Suprapubic skin (tissue), 4 donors: ENCODE measurements at regions not wholly inside any gene's neighbourhood (a gene's known extent, or its start where the extent isn't known, plus 50 kb on each side); places are given as distances from the start of the nearest gene placed in this dataset.

Experiments used
- DNase-seq, 2 donors: peaks; one replicate each; pipeline ENCODE4 v3.0.0-alpha.2; 2019; ENCODE audit warnings: low spot score in 2 of 2
- H3K27ac ChIP-seq: fragments of 200-600 bp; sonication (generic); one replicate; pipeline ENCODE4 v1.5.1; 2019
- H3K27me3 ChIP-seq: fragments of 200-600 bp; sonication (generic); one replicate; pipeline ENCODE4 v1.5.1; 2019
- H3K36me3 ChIP-seq: fragments of 200-600 bp; sonication (generic); one replicate; pipeline ENCODE4 v1.5.1; 2019
- H3K4me1 ChIP-seq: fragments of 200-600 bp; sonication (generic); one replicate; pipeline ENCODE4 v1.5.1; 2019
- H3K4me3 ChIP-seq: fragments of 200-600 bp; sonication (generic); one replicate; pipeline ENCODE4 v1.5.1; 2019; ENCODE audit warnings: mild to moderate bottlenecking
- H3K9me3 ChIP-seq: fragments of 200-600 bp; sonication (generic); one replicate; pipeline ENCODE4 v1.5.1; 2019
- EP300 ChIP-seq: sonication (generic); formaldehyde crosslinking; IDR thresholded peaks from one replicate; pipeline ENCODE4 v1.6.1; 2017; ENCODE audit warnings: antibody characterized with exemption
- POLR2A ChIP-seq, 2 donors: fragments of 450-650 bp; IDR thresholded peaks; one replicate each; pipeline ENCODE4 v1.6.1; 2017; ENCODE audit warnings: antibody characterized with exemption in 2 of 2, mild to moderate bottlenecking in 2 of 2, moderate library complexity in 2 of 2
- POLR2AphosphoS5 ChIP-seq, 3 donors: sonication (generic); formaldehyde crosslinking; IDR thresholded peaks; one replicate each; pipeline ENCODE4 v1.6.1; 2017; ENCODE audit warnings: antibody characterized with exemption in 3 of 3
- WGBS: methylation state at CpG from one replicate; pipeline ENCODE4 v1.1.5; 2018; 5-methylcytosine and 5-hydroxymethylcytosine counted together
- TF ChIP-seq, protein P1 (sequence below), 2 donors: fragments of 200-600 bp in 1 of 2; fragments of 450-650 bp in 1 of 2; sonication (generic) in 1 of 2; IDR thresholded peaks; one replicate each; pipeline ENCODE4 v1.5.1; 2016 to 2019; ENCODE audit warnings: antibody characterized with exemption in 2 of 2, mild to moderate bottlenecking in 1 of 2, moderate library complexity in 1 of 2

DNA sequence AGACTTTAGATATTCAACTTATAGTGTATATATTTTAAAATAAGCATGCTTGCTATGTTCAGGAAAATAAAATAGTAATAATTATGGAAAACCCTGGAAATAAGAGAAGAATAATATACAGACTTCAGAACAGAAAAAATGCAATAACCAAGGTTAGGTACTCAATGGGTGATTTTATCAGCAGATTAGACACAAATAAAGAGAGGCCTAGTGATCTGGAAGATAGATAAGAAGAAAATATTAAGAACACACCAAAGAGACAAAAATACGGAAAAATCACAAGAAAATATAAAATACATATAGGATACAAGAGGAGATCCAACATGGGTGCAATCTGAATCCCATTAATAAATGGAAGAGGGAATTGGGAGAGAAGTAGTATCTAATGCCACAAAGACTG lies 1348.5 kb upstream of the WWC1 start:
- Histone ChIP-seq H3K9me3 (peaks cover 4% of the 10 kb centered on the region), H3K27ac (no peak overlapping the region), H3K4me1 (no peaks in the 10 kb centered on the region), H3K36me3 (no peaks in the 10 kb centered on the region), H3K27me3 (no peaks in the 10 kb centered on the region), H3K4me3 (no peak overlapping the region)
- 81% methylated on average over 1 of the region's 1 CpG for WGBS
- TF ChIP-seq, protein P1, sequence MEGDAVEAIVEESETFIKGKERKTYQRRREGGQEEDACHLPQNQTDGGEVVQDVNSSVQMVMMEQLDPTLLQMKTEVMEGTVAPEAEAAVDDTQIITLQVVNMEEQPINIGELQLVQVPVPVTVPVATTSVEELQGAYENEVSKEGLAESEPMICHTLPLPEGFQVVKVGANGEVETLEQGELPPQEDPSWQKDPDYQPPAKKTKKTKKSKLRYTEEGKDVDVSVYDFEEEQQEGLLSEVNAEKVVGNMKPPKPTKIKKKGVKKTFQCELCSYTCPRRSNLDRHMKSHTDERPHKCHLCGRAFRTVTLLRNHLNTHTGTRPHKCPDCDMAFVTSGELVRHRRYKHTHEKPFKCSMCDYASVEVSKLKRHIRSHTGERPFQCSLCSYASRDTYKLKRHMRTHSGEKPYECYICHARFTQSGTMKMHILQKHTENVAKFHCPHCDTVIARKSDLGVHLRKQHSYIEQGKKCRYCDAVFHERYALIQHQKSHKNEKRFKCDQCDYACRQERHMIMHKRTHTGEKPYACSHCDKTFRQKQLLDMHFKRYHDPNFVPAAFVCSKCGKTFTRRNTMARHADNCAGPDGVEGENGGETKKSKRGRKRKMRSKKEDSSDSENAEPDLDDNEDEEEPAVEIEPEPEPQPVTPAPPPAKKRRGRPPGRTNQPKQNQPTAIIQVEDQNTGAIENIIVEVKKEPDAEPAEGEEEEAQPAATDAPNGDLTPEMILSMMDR (IDR thresholded peaks at IDR 0.05): no peak
- TF ChIP-seq POLR2A (IDR thresholded peaks at IDR 0.05): no peak
- TF ChIP-seq EP300: no peak
- no peak for TF ChIP-seq POLR2AphosphoS5 (IDR thresholded peaks at IDR 0.05)
- no peak for DNase-seq

GRCh38 chr5:166947045-166947444 lies 1344.4 kb upstream of the WWC1 start:
- no peaks in the 10 kb centered on the region for H3K4me1 ChIP-seq
- peaks cover 4% of the 10 kb centered on the region for H3K9me3 ChIP-seq
- H3K27me3 ChIP-seq: no peaks in the 10 kb centered on the region
- H3K36me3 ChIP-seq: no peaks in the 10 kb centered on the region
- WGBS: 91% methylated on average over 14 of the region's 14 CpGs
- H3K4me3 ChIP-seq: no peak overlapping the region
- no peak for DNase-seq
- no peak overlapping the region for H3K27ac ChIP-seq
- TF ChIP-seq POLR2AphosphoS5 (IDR thresholded peaks at IDR 0.05): no peak
- TF ChIP-seq POLR2A (IDR thresholded peaks at IDR 0.05): no peak
- TF ChIP-seq, protein P1 (IDR thresholded peaks at IDR 0.05): no peak
- TF ChIP-seq EP300: no peak

- 89% methylated on average over 3 of the region's 3 CpGs for whole genome bisulfite sequencing
- DNase-seq: no peak
- TF ChIP-seq POLR2AphosphoS5 (IDR thresholded peaks at IDR 0.05) (no peak), POLR2A (IDR thresholded peaks at IDR 0.05) (no peak), EP300 (no peak)
- TF ChIP-seq, protein P1 (IDR thresholded peaks at IDR 0.05): no peak
- Histone ChIP-seq H3K9me3 (no peaks in the 10 kb centered on the region), H3K4me3 (no peak overlapping the region), H3K27me3 (no peaks in the 10 kb centered on the region), H3K4me1 (no peaks in the 10 kb centered on the region), H3K36me3 (no peaks in the 10 kb centered on the region), H3K27ac (no peak overlapping the region)
Observed at GRCh38 chr5:166948679-166949078, 1342.8 kb upstream of the WWC1 start.

DNA sequence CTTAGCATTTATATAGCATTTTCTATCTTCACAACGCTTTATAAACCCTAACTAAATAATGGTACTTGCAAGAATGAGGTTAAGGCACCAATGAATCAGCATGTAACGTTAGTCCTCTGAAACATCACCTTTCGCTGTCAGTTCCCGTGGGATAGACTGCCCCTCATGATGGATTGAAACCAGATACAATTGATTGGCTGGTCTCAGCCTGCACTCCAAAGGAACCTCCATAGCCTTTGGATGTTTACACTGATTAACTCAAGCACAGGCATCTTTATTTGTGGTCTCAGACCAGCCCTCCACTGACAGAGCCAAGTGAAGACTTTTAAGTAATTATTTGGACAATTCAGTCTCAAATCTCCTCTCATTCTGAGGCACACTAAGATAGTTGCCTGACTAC lies 1339.4 kb upstream of the WWC1 start:
- H3K4me3 ChIP-seq: no peak overlapping the region
- no peak overlapping the region for H3K27ac ChIP-seq
- no peaks in the 10 kb centered on the region for H3K27me3 ChIP-seq
- H3K4me1 ChIP-seq: no peaks in the 10 kb centered on the region
- WGBS: 80% methylated on average over 4 of the region's 4 CpGs
- H3K9me3 ChIP-seq: no peaks in the 10 kb centered on the region
- TF ChIP-seq, protein P1 (IDR thresholded peaks at IDR 0.05): no peak
- TF ChIP-seq POLR2AphosphoS5 (IDR thresholded peaks at IDR 0.05): no peak
- TF ChIP-seq POLR2A (IDR thresholded peaks at IDR 0.05): no peak
- no peak for TF ChIP-seq EP300
- no peak for DNase-seq
- H3K36me3 ChIP-seq: no peaks in the 10 kb centered on the region

GRCh38 chr5:166957782-166958181 lies 1333.7 kb upstream of the WWC1 start:
- H3K27ac ChIP-seq: no peak overlapping the region
- no peaks in the 10 kb centered on the region for H3K4me1 ChIP-seq
- no peaks in the 10 kb centered on the region for H3K27me3 ChIP-seq
- no peaks in the 10 kb centered on the region for H3K9me3 ChIP-seq
- DNase-seq: no peak
- no peak for TF ChIP-seq POLR2A (IDR thresholded peaks at IDR 0.05)
- TF ChIP-seq EP300: no peak
- TF ChIP-seq, protein P1 (IDR thresholded peaks at IDR 0.05): no peak
- TF ChIP-seq POLR2AphosphoS5 (IDR thresholded peaks at IDR 0.05): no peak
- 78% methylated on average over 3 of the region's 3 CpGs for WGBS
- H3K4me3 ChIP-seq: no peak overlapping the region
- no peaks in the 10 kb centered on the region for H3K36me3 ChIP-seq
